ENCODE measurements at regions not wholly inside any gene's neighbourhood (a gene's known extent, or its start where the extent isn't known, plus 50 kb on each side); places are given as distances from the start of the nearest gene placed in this dataset.

GRCh38 chrX:94751611-94752010 lies 1077.6 kb downstream of the FAM133A start:
- no peaks in the 10 kb centered on the region for H3K9me3 ChIP-seq (ENCODE audit: control insufficient read depth in 4 of 4, insufficient read depth in 3 of 4, low read length in 3 of 4)
- no peak for DNase-seq
- H3K36me3 ChIP-seq (ENCODE audit: control insufficient read depth in 4 of 4, insufficient read depth in 4 of 4, low read length in 4 of 4) = no peaks in the 10 kb centered on the region
- H3K9ac ChIP-seq (ENCODE audit: insufficient read depth in 1 of 2, low read length in 2 of 2) = no peak overlapping the region
- H3K4me3 ChIP-seq = no peak overlapping the region
- H3K4me1 ChIP-seq (ENCODE audit: control insufficient read depth in 5 of 5, insufficient read depth in 5 of 5, low read length in 5 of 5) = peaks cover 0 to 1% (median 0%) of the 10 kb centered on the region in 5 donors
- no peak for ATAC-seq (ENCODE audit: insufficient read depth, low FRiP score)
- no peak for TF ChIP-seq CTCF (IDR thresholded peaks at IDR 0.05; ENCODE audit: control extremely low read depth, extremely low read depth)
- H3K27me3 ChIP-seq (ENCODE audit: control insufficient read depth in 3 of 3, insufficient read depth in 3 of 3, low read length in 2 of 3) = peaks cover 0 to 3% (median 3%) of the 10 kb centered on the region in 3 donors
- no peak overlapping the region for H3K27ac ChIP-seq (ENCODE audit: low read depth in 1 of 2, low read length in 1 of 2)

- no peak for TF ChIP-seq CTCF (IDR thresholded peaks at IDR 0.05; ENCODE audit: control extremely low read depth, extremely low read depth)
- DNase-seq (peak in 2 of 3 donors; percentile 1 to 49), ATAC-seq (ENCODE audit: insufficient read depth, low FRiP score) (peak; percentile 55)
- Histone ChIP-seq H3K36me3 (ENCODE audit: control insufficient read depth in 4 of 4, insufficient read depth in 4 of 4, low read length in 4 of 4) (no peaks in the 10 kb centered on the region), H3K27ac (ENCODE audit: low read depth in 1 of 2, low read length in 1 of 2) (no peak overlapping the region), H3K4me1 (ENCODE audit: control insufficient read depth in 5 of 5, insufficient read depth in 5 of 5, low read length in 5 of 5) (peaks cover 0 to 1% (median 0%) of the 10 kb centered on the region in 5 donors), H3K9me3 (ENCODE audit: control insufficient read depth in 4 of 4, insufficient read depth in 3 of 4, low read length in 3 of 4) (no peaks in the 10 kb centered on the region), H3K4me3 (no peak overlapping the region), H3K27me3 (ENCODE audit: control insufficient read depth in 3 of 3, insufficient read depth in 3 of 3, low read length in 2 of 3) (peaks cover 0 to 3% (median 3%) of the 10 kb centered on the region in 3 donors), H3K9ac (ENCODE audit: insufficient read depth in 1 of 2, low read length in 2 of 2) (no peak overlapping the region)
- 75 to 79% methylated on average over 3 of the region's 3 CpGs for WGBS, 2 donors
Measured at GRCh38 chrX:94752434-94753169, 1078.6 kb downstream of the FAM133A start.

GRCh38 chrX:94758130-94758529 lies 1084.1 kb downstream of the FAM133A start:
- DNase-seq (no peak), ATAC-seq (ENCODE audit: insufficient read depth, low FRiP score) (peak; percentile 62)
- Histone ChIP-seq H3K4me1 (ENCODE audit: control insufficient read depth in 5 of 5, insufficient read depth in 5 of 5, low read length in 5 of 5) (no peaks in the 10 kb centered on the region), H3K27me3 (ENCODE audit: control insufficient read depth in 3 of 3, insufficient read depth in 3 of 3, low read length in 2 of 3) (peaks cover 0 to 3% (median 0%) of the 10 kb centered on the region in 3 donors), H3K9me3 (ENCODE audit: control insufficient read depth in 4 of 4, insufficient read depth in 3 of 4, low read length in 3 of 4) (no peaks in the 10 kb centered on the region), H3K4me3 (no peak overlapping the region), H3K36me3 (ENCODE audit: control insufficient read depth in 4 of 4, insufficient read depth in 4 of 4, low read length in 4 of 4) (no peaks in the 10 kb centered on the region), H3K27ac (ENCODE audit: low read depth in 1 of 2, low read length in 1 of 2) (no peak overlapping the region), H3K9ac (ENCODE audit: insufficient read depth in 1 of 2, low read length in 2 of 2) (no peak overlapping the region)
- 47 to 68% methylated on average over 1 of the region's 1 CpG for WGBS, 2 donors
- no peak for TF ChIP-seq CTCF (IDR thresholded peaks at IDR 0.05; ENCODE audit: control extremely low read depth, extremely low read depth)

All from lung (tissue), 11 donors.